ENCODE measurements at regions not wholly inside any gene's neighbourhood (a gene's known extent, or its start where the extent isn't known, plus 50 kb on each side); places are given as distances from the start of the nearest gene placed in this dataset.

DNA sequence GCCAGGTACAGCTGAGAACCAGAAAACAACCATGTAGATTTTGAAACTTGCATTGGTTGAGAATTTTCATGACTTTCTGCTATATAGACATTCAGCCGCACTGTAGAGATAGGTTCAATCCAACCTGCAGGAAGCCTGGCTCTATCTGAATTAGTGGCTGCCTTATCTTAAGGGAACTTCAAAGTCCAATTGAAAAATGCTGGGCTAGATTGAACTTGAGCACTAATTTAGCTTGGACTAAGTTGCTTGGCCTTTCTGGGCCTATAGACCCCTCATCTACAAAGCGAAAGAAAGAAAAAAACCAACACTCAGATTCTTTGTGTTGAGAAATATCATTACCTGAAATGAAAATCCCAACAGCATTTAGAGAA lies 332.4 kb downstream of the NUAK1 start:
- RAD21 ChIA-PET (ENCODE audit: unreplicated experiment): no interaction called here

GRCh38 chr12:105812366-105812765 lies 326.4 kb downstream of the NUAK1 start:
- H3K9ac ChIP-seq (ENCODE audit: control insufficient read depth, insufficient read depth, low read length): no peak overlapping the region
- intact Hi-C loops (cut with micrococcal nuclease; ENCODE audit: unreplicated experiment): no loop called here
- RAD21 ChIA-PET (ENCODE audit: unreplicated experiment): no interaction called here
- no peak overlapping the region for H3K4me2 ChIP-seq (ENCODE audit: control insufficient read depth, insufficient read depth)
- H3K4me3 ChIP-seq: no peak overlapping the region
- FAIRE-seq (no peak), ATAC-seq (no peak), DNase-seq (ENCODE audit: low read depth, low spot score) (no peak)
- in situ Hi-C loops (cut with MboI): no loop called here
- no peaks in the 10 kb centered on the region for H3K79me2 ChIP-seq (ENCODE audit: control insufficient read depth, insufficient read depth, low read length)
- BruUV-seq (replicated peaks): no TSS peak
- POLR2A ChIA-PET: no interaction called here
- H3K4me1 ChIP-seq (ENCODE audit: control insufficient read depth, insufficient read depth, low read length): no peaks in the 10 kb centered on the region
- CTCF ChIA-PET: interaction anchor here (1.2 kb wide), 1 partner anchor 331 kb away, joined by 3 read pairs; no protein-coding TSS in a partner anchor
- SMC1A ChIA-PET (ENCODE audit: uncharacterized antibody, unreplicated experiment): interaction anchor here (0.6 kb wide), 1 partner anchor 103 kb away, joined by 4 read pairs; no protein-coding TSS in a partner anchor
- no peak overlapping the region for H2AFZ ChIP-seq (ENCODE audit: control insufficient read depth, low read depth, low read length)
- H3K27ac ChIP-seq (ENCODE audit: control insufficient read depth, insufficient read depth): no peak overlapping the region
- peaks cover 0 to 3% of the 10 kb centered on the region in 2 experiments; a peak in 2 of 4 replicates for H3K27me3 ChIP-seq (replicated peaks in 1 of 2; ENCODE audit: control insufficient read depth in 2 of 2, insufficient read depth in 2 of 2, low read length in 1 of 2)
- H3K36me3 ChIP-seq (ENCODE audit: control insufficient read depth in 2 of 2, insufficient read depth in 2 of 2, low read length in 1 of 2): no peaks in the 10 kb centered on the region
- no peaks in the 10 kb centered on the region for H3K9me3 ChIP-seq (replicated peaks; ENCODE audit: control insufficient read depth, insufficient read depth, low read length)
- WGBS (ENCODE audit: insufficient coverage, insufficient replicate concordance, low lambda C conversion rate, missing lambda C conversion rate): 33% methylated on average over 1 of the region's 1 CpG
- no peaks in the 10 kb centered on the region for H4K20me1 ChIP-seq (ENCODE audit: control insufficient read depth, insufficient read depth)
- TF ChIP-seq ZNF274 (IDR thresholded peaks at IDR 0.05; ENCODE audit: insufficient read depth, insufficient read length) (no peak), TARDBP (IDR thresholded peaks at IDR 0.05; ENCODE audit: borderline replicate concordance) (no peak), NR2C2 (IDR thresholded peaks at IDR 0.05; ENCODE audit: borderline replicate concordance, control insufficient read depth, insufficient read length, low read depth) (no peak), NBN (IDR thresholded peaks at IDR 0.05) (no peak), RAD51 (IDR thresholded peaks at IDR 0.05) (no peak), SMC3 (IDR thresholded peaks at IDR 0.05; ENCODE audit: borderline replicate concordance, low read length) (no peak), BMI1 (IDR thresholded peaks at IDR 0.05; ENCODE audit: borderline replicate concordance) (no peak), POU2F2 (IDR thresholded peaks at IDR 0.05; ENCODE audit: borderline replicate concordance, low read depth, low read length) (no peak), POLR2A (IDR thresholded peaks at IDR 0.05; ENCODE audit: low read depth, low read length) (no peak), ESRRA (IDR thresholded peaks at IDR 0.05; ENCODE audit: low read length) (no peak), BHLHE40 (IDR thresholded peaks at IDR 0.05; ENCODE audit: borderline replicate concordance in 1 of 2, low read depth in 2 of 2, low read length in 1 of 2) (no peak), BCL11A (IDR thresholded peaks at IDR 0.05; ENCODE audit: low read depth, low read length) (no peak), NFXL1 (IDR thresholded peaks at IDR 0.05; ENCODE audit: borderline replicate concordance) (no peak), ZNF217 (IDR thresholded peaks at IDR 0.05) (no peak), NRF1 (conservative IDR thresholded peaks at IDR 0.05; ENCODE audit: low read depth, low read length) (no peak)
- TF ChIP-seq, protein P1, sequence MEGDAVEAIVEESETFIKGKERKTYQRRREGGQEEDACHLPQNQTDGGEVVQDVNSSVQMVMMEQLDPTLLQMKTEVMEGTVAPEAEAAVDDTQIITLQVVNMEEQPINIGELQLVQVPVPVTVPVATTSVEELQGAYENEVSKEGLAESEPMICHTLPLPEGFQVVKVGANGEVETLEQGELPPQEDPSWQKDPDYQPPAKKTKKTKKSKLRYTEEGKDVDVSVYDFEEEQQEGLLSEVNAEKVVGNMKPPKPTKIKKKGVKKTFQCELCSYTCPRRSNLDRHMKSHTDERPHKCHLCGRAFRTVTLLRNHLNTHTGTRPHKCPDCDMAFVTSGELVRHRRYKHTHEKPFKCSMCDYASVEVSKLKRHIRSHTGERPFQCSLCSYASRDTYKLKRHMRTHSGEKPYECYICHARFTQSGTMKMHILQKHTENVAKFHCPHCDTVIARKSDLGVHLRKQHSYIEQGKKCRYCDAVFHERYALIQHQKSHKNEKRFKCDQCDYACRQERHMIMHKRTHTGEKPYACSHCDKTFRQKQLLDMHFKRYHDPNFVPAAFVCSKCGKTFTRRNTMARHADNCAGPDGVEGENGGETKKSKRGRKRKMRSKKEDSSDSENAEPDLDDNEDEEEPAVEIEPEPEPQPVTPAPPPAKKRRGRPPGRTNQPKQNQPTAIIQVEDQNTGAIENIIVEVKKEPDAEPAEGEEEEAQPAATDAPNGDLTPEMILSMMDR (IDR thresholded peaks at IDR 0.05 in 2 of 3, conservative IDR thresholded peaks at IDR 0.05 in 1 of 3; ENCODE audit: control insufficient read depth in 2 of 3, extremely low read depth in 1 of 3, insufficient read depth in 1 of 3, low read depth in 3 of 3, low read length in 3 of 3): no peak
- TF ChIP-seq, protein P2, sequence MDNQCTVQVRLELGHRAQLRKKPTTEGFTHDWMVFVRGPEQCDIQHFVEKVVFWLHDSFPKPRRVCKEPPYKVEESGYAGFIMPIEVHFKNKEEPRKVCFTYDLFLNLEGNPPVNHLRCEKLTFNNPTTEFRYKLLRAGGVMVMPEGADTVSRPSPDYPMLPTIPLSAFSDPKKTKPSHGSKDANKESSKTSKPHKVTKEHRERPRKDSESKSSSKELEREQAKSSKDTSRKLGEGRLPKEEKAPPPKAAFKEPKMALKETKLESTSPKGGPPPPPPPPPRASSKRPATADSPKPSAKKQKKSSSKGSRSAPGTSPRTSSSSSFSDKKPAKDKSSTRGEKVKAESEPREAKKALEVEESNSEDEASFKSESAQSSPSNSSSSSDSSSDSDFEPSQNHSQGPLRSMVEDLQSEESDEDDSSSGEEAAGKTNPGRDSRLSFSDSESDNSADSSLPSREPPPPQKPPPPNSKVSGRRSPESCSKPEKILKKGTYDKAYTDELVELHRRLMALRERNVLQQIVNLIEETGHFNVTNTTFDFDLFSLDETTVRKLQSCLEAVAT (IDR thresholded peaks at IDR 0.05): no peak

More for the DNA sequence above, 332.4 kb downstream of the NUAK1 start:
- H3K4me1 ChIP-seq (ENCODE audit: control insufficient read depth, insufficient read depth, low read length): no peaks in the 10 kb centered on the region
- no peaks in the 10 kb centered on the region for H3K79me2 ChIP-seq (ENCODE audit: control insufficient read depth, insufficient read depth, low read length)
- no peaks in the 10 kb centered on the region for H3K9me3 ChIP-seq (replicated peaks; ENCODE audit: control insufficient read depth, insufficient read depth, low read length)
- FAIRE-seq (no peak), DNase-seq (ENCODE audit: low read depth, low spot score) (no peak), ATAC-seq (no peak)
- CTCF ChIA-PET: interaction anchor here (1.2 kb wide), 1 partner anchor 10 kb away, joined by 4 read pairs; no protein-coding TSS in a partner anchor
- H3K36me3 ChIP-seq (ENCODE audit: control insufficient read depth in 2 of 2, insufficient read depth in 2 of 2, low read length in 1 of 2): no peaks in the 10 kb centered on the region
- in situ Hi-C loops (cut with MboI) (no loop called here), intact Hi-C loops (cut with micrococcal nuclease; ENCODE audit: unreplicated experiment) (no loop called here)
- no peak overlapping the region for H3K4me2 ChIP-seq (ENCODE audit: control insufficient read depth, insufficient read depth)
- no peak overlapping the region for H2AFZ ChIP-seq (ENCODE audit: control insufficient read depth, low read depth, low read length)
- SMC1A ChIA-PET (ENCODE audit: uncharacterized antibody, unreplicated experiment): no interaction called here
- no peak overlapping the region for H3K4me3 ChIP-seq
- no TSS peak for BruUV-seq (replicated peaks)
- 92% methylated on average over 2 of the region's 2 CpGs for WGBS (ENCODE audit: insufficient coverage, insufficient replicate concordance, low lambda C conversion rate, missing lambda C conversion rate)
- H3K27me3 ChIP-seq (replicated peaks in 1 of 2; ENCODE audit: control insufficient read depth in 2 of 2, insufficient read depth in 2 of 2, low read length in 1 of 2): no peaks in the 10 kb centered on the region
- no peaks in the 10 kb centered on the region for H4K20me1 ChIP-seq (ENCODE audit: control insufficient read depth, insufficient read depth)
- H3K9ac ChIP-seq (ENCODE audit: control insufficient read depth, insufficient read depth, low read length): no peak overlapping the region
- POLR2A ChIA-PET: no interaction called here
- no peak for TF ChIP-seq HDAC6 (IDR thresholded peaks at IDR 0.05; ENCODE audit: unreplicated experiment)
- H3K27ac ChIP-seq (ENCODE audit: control insufficient read depth, insufficient read depth): no peak overlapping the region
